Smooth muscle cell (in vitro differentiated cells): ENCODE measurements at regions not wholly inside any gene's neighbourhood (a gene's known extent, or its start where the extent isn't known, plus 50 kb on each side); places are given as distances from the start of the nearest gene placed in this dataset.

Source experiments
- DNase-seq: peaks from one replicate; lab custom pipeline; 2025; ENCODE audit not compliant: unreplicated experiment; lab: John Stamatoyannopoulos, UW
- H2AFZ ChIP-seq: fragments of 200-600 bp; sonication (generic); 2 replicates; pipeline ENCODE4 v1.6.0; 2016; ENCODE audit warnings: antibody characterized with exemption, low read depth, mild to moderate bottlenecking
- H3F3A ChIP-seq: fragments of 200-600 bp; sonication (generic); 2 replicates; pipeline ENCODE4 v1.6.0; 2017; ENCODE audit warnings: antibody characterized with exemption, low read depth
- H3K27ac ChIP-seq: fragments of 200-600 bp; sonication (generic); 2 replicates; pipeline ENCODE4 v1.5.1; 2016; ENCODE audit warnings: low read depth, mild to moderate bottlenecking
- H3K27me3 ChIP-seq: fragments of 200-600 bp; sonication (generic); 2 replicates; pipeline ENCODE4 v1.6.1; 2016; ENCODE audit warnings: low read depth, mild to moderate bottlenecking
- H3K36me3 ChIP-seq: fragments of 200-600 bp; sonication (generic); 2 replicates; pipeline ENCODE4 v1.5.1; 2016; ENCODE audit warnings: low read depth
- H3K4me1 ChIP-seq: fragments of 200-600 bp; sonication (generic); 2 replicates; pipeline ENCODE4 v1.5.1; 2016; ENCODE audit warnings: low read depth
- H3K4me2 ChIP-seq: fragments of 200-600 bp; sonication (generic); 2 replicates; pipeline ENCODE4 v1.6.0; 2016; ENCODE audit warnings: mild to moderate bottlenecking
- H3K4me3 ChIP-seq: fragments of 200-600 bp; sonication (generic); 2 replicates; pipeline ENCODE4 v1.5.1; 2016; ENCODE audit warnings: mild to moderate bottlenecking
- H3K79me2 ChIP-seq: fragments of 200-600 bp; sonication (generic); 2 replicates; pipeline ENCODE4 v1.6.0; 2016; ENCODE audit warnings: low read depth, mild to moderate bottlenecking
- H3K9ac ChIP-seq: fragments of 200-600 bp; sonication (generic); 2 replicates; pipeline ENCODE4 v1.6.0; 2016; ENCODE audit warnings: low read depth
- H3K9me3 ChIP-seq: fragments of 200-600 bp; sonication (generic); replicated peaks from 2 replicates; pipeline ENCODE4 v1.5.1; 2016; ENCODE audit warnings: low read depth
- H4K20me1 ChIP-seq: fragments of 200-600 bp; sonication (generic); 2 replicates; pipeline ENCODE4 v1.6.0; 2016; ENCODE audit warnings: low read depth
- CTCF ChIP-seq: fragments of 200-600 bp; sonication (generic); IDR thresholded peaks from 2 replicates; pipeline ENCODE4 v1.5.1; 2017; ENCODE audit warnings: borderline replicate concordance, mild to moderate bottlenecking, antibody characterized with exemption; ENCODE audit not compliant: insufficient read depth, poor library complexity, severe bottlenecking
- WGBS: methylation state at CpG from one replicate; pipeline ENCODE4 v1.1.7; 2016; ENCODE audit warnings: low lambda C conversion rate; 5-methylcytosine and 5-hydroxymethylcytosine counted together

DNA sequence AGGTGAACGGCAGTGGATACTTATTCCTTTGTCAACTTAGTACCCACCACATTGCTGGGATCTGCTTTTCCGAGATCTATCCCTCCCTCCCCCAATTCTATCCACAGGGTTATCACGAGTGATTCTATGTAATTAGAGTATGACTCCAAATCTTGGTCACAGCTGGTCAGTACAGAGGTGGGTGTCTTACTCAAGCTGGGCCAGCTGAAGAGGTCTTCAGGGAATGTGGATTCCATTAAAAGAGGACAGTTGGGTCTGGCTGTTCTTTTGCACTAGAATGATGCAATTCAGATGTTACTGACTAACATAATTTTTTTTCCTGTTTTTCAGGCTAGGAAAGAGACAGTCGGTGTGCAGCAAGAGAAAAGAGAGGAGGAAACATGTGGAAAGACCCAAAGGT, 92.3 kb downstream of the HS3ST1 start:
- H4K20me1 ChIP-seq: no peaks in the 10 kb centered on the region

DNA sequence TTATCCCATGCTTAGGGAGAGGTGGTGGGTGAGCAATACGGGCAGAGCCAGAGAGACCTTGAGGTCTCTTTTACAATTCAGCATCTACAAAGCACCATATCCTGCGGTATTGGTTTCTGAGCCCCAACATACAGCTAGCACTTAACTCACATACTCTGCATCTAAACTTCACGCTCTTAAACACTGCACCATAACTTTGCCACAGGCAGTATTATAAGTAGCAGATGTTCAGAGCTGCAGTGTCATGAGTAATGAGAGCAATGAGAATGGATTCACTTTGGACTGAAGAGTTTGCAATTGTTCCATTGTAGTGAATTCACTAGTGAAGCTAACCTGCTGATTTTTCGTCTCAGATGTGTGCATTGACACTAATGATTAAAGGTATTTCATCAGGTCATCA, 93.8 kb downstream of the HS3ST1 start:
- Histone ChIP-seq H3F3A (no peaks in the 10 kb centered on the region), H3K27ac (no peak overlapping the region), H3K4me2 (no peak overlapping the region), H3K79me2 (no peaks in the 10 kb centered on the region), H3K9me3 (no peaks in the 10 kb centered on the region), H3K4me3 (no peak overlapping the region), H4K20me1 (no peaks in the 10 kb centered on the region), H3K27me3 (no peaks in the 10 kb centered on the region), H3K36me3 (no peaks in the 10 kb centered on the region), H3K4me1 (no peaks in the 10 kb centered on the region), H3K9ac (no peak overlapping the region), H2AFZ (no peak overlapping the region)
- WGBS: 94% methylated on average over 4 of the region's 4 CpGs
- DNase-seq: no peak
- TF ChIP-seq CTCF: no peak

More for the DNA sequence above, 92.3 kb downstream of the HS3ST1 start:
- WGBS: 93% methylated on average over 4 of the region's 4 CpGs
- Histone ChIP-seq H3K36me3 (no peaks in the 10 kb centered on the region), H3K4me3 (no peak overlapping the region), H3K27ac (no peak overlapping the region), H3K79me2 (no peaks in the 10 kb centered on the region), H3F3A (no peaks in the 10 kb centered on the region), H3K4me1 (no peaks in the 10 kb centered on the region), H3K4me2 (no peak overlapping the region), H3K9me3 (no peaks in the 10 kb centered on the region), H3K27me3 (no peaks in the 10 kb centered on the region), H2AFZ (no peak overlapping the region), H3K9ac (no peak overlapping the region)
- no peak for TF ChIP-seq CTCF
- DNase-seq: no peak

- no peak overlapping the region for H3K9ac ChIP-seq
- H3K4me2 ChIP-seq: no peak overlapping the region
- DNase-seq: no peak
- no peaks in the 10 kb centered on the region for H4K20me1 ChIP-seq
- no peaks in the 10 kb centered on the region for H3K4me1 ChIP-seq
- H3F3A ChIP-seq: no peaks in the 10 kb centered on the region
- H3K9me3 ChIP-seq: no peaks in the 10 kb centered on the region
- H3K79me2 ChIP-seq: no peaks in the 10 kb centered on the region
- no peaks in the 10 kb centered on the region for H3K27me3 ChIP-seq
- H3K4me3 ChIP-seq: no peak overlapping the region
- no peak for TF ChIP-seq CTCF
- 84% methylated on average over 2 of the region's 2 CpGs for WGBS
- no peak overlapping the region for H2AFZ ChIP-seq
- no peak overlapping the region for H3K27ac ChIP-seq
- no peaks in the 10 kb centered on the region for H3K36me3 ChIP-seq
Observed at GRCh38 chr4:11328401-11328800, 100.3 kb downstream of the HS3ST1 start.

DNA sequence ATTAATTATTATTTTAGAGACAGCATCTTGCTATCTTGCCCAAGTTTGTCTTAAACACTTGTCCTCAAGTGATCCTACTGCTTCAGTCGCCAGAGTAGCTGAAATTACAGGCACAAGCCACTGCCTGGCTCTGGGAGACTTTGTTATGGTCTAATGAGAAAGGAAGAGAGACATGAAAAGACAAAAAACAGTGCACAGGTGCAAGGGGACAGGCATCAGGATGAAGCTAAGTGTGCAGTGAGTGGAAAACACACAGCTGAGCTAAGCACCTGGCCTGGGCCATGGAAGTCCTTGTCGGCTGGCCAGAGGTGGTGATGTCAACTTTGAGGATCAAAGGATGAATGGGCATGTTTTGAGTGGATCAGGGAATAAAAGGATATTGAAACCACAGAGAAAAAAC, 102.7 kb downstream of the HS3ST1 start:
- Histone ChIP-seq H3K36me3 (no peaks in the 10 kb centered on the region), H3K27me3 (no peaks in the 10 kb centered on the region), H3K27ac (no peak overlapping the region), H3K9ac (no peak overlapping the region), H2AFZ (no peak overlapping the region), H3K4me1 (no peaks in the 10 kb centered on the region), H3F3A (no peaks in the 10 kb centered on the region), H3K9me3 (no peaks in the 10 kb centered on the region), H3K4me2 (no peak overlapping the region), H3K4me3 (no peak overlapping the region), H4K20me1 (no peaks in the 10 kb centered on the region), H3K79me2 (no peaks in the 10 kb centered on the region)
- WGBS: 90% methylated on average over 2 of the region's 2 CpGs
- TF ChIP-seq CTCF: no peak
- DNase-seq: no peak
